Fibroblast of skin of left quadriceps (primary cell): ENCODE measurements at regions not wholly inside any gene's neighbourhood (a gene's known extent, or its start where the extent isn't known, plus 50 kb on each side); places are given as distances from the start of the nearest gene placed in this dataset.
"Not testable (repeated sequence)": the region's sequence is repeated elsewhere in the genome, so short reads cannot be mapped to it uniquely, and the experiment has no call there.

Source experiments
- DNase-seq, 2 experiments: peaks; one replicate each; pipeline ENCODE4 v3.0.0-alpha.2; 2013; ENCODE audit warnings: low read depth in 2 of 2

DNA sequence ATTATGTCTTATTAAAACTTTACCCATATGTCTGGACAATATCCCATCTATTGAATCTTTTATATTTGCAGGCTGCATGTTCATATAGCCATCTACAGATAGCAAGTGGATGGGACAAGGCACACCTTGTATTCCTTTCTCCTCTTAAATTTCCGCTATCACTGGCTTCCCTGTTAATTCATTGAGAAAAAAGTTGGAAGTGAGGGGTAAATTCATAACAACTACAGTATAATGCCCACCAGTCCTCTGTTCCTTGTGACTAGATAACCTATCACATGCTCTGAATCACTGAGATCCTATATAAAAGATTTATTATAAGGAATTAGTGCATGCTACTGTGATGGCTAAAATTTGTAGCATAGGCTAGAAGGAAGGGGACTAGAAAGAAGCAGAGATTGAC, 1005.8 kb upstream of the ATXN8OS start:
- no peak for DNase-seq

GRCh38 chr13:69094485-69094884, 1013.1 kb upstream of the ATXN8OS start:
- no peak for DNase-seq

- DNase-seq, result no peak
Measured at GRCh38 chr13:69092615-69093322, 1014.9 kb upstream of the ATXN8OS start.

GRCh38 chr13:69077267-69077666, 1030.4 kb upstream of the ATXN8OS start:
- DNase-seq, result no peak

DNA sequence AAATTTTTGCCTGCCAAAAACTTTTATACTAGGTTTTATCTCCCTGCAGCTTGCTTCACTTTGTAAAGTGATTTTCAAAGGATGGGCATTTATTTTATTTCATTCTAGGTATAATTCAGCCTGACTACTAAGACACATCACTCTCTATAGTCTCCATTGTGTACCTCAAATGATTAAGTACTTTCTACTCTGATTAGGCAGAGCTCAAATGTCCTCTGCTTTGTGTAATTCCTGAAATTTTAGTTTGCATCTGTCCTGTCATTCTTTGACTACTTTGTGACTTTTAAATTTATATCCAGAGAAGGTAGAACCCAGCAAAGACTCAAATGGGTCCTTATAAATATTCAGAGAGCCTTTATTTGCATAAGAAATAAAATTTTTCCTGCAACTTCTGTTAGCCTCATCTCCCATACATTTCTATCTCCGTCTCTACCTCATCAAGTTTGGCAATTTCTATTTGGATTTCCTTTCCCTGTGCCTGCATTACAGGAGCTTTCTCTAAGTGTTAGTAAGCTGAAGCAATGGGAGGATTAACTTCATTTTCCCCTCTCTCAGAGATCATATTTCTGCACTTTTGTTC, 1038.0 kb upstream of the ATXN8OS start:
- DNase-seq, result no peak

DNA sequence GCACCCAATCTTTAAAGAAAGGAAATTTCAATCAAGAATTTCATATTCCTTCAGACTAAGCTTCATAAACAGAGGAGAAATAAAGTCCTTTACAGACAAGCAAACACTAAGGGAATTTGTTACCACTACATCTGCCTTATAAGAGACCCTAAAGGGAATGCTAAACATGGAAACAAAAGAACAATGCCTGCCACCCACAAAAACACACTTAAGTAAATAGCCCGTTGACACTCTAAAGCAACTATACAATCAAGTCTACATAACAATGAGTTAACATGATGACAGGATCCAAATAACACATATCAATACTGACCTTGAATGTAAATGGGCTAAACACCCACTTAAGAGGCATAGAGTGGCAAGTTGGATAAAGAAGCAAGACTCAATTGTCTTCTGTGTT, 1056.9 kb upstream of the ATXN8OS start:
- DNase-seq, result no peak

DNA sequence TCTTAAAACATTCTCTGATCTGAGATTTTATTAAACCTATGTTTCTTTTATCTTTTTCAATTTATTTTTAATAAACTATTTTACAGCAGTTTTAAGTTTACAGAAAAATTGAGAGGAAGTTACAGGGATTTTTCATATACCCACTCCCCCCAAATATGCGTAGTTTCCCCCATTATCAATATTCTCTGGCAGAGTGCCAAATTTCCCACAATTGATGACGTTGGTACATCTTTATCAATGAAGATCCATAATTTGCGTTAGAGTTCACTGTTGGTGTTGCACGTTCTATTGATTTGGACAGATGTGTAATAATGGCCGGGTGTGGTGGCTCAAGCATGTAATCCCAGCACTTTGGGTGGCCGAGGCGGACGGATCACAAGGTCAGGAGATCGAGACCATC, 1063.0 kb upstream of the ATXN8OS start:
- DNase-seq, result no peak

DNA sequence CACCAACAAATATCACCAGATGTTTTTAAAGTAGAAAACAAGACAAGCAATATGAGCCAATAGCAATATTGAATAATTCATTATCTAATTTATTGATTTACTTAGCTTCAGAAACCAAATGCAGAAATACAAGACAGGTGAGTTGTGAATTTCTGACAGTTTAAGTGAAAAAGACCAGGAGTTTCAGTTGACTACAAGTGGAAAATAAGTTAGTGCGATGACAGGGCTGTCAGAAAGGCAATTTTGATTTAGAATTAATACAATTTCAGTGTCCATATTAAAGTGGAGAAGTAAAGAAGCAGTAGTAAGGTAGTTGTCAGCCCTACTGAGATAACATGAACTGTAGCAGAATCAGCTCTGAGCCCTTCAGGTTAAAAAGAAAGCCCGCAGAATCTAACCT, 1066.7 kb upstream of the ATXN8OS start:
- no peak for DNase-seq

DNA sequence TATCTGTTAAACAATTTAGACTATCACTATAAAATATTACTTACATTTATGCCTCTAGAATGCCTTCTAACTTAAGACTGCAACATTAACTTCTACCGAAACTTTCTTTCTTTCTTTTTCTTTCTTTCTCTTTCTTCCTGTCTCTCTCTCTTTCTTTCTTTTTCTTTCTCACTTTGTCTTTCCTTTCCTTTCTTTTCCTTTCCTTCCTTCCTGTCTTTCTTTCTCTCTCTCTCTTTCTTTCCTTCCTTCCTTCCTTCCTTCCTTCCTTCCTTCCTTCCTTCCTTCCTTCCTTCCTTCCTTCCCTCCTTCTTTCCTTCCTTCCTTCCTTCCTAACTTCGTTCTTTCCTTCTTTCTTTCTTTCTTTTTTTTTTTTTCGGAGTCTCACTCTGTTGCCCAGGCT, 1071.9 kb upstream of the ATXN8OS start:
- no peak for DNase-seq

- no peak for DNase-seq
Measured at GRCh38 chr13:69028936-69029335, 1078.7 kb upstream of the ATXN8OS start.

- DNase-seq, result no peak
Measured at GRCh38 chr13:69020120-69020519, 1087.5 kb upstream of the ATXN8OS start.

- DNase-seq, result not testable (repeated sequence)
Measured at GRCh38 chr13:69018173-69018572, 1089.5 kb upstream of the ATXN8OS start.

- no peak for DNase-seq
Measured at GRCh38 chr13:69010789-69011188, 1096.8 kb upstream of the ATXN8OS start.

GRCh38 chr13:69008499-69008898, 1099.1 kb upstream of the ATXN8OS start:
- no peak for DNase-seq

- DNase-seq, result no peak
Measured at GRCh38 chr13:68998056-68998455, 1109.6 kb upstream of the ATXN8OS start.

DNA sequence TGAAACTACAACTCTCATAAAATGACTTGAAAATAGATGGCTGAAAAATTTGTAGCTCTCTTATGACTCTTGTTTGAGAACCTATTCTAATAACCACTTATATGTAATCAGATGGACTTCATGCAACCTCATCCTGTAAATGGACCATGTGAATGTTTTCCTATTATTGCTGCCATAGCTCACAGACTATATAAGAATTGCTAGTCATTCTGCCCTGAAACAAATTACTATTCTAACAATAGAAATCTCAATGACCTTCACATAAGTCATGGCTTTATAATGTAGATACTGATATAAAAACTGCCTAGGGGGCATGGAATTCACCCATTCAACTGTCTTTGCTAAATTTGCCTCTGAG, 1111.0 kb upstream of the ATXN8OS start:
- DNase-seq, result no peak

DNA sequence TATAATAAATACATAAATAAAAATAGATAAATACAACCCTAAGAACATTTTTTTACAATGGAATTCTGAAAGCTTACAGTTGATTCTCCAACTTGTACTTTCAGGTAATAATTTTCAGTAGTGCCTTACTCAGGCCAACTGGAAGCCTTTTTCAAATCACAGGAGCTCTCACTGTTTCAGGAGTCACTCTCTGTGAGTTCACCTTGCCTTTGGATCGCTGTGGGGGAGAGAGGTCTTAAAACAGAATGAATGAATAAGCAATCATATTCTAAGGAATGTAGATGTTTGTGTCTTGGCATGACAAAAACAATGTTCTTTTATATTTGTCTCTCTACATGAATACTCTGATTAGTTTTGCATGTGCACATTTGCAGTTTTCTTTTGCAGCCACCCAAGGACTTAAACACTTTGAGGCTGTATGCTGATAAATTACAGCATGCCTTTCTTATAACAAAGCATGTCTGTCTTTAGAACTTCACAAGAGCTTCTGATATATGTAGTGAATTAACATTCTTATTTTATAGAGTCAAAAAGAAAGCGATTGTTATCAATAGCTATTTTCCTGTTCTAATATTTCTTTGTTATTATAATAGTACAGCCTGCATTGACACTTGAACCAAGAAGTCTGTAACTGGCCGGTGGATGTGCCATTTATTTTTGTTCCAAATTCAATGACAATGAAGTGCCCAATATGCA, 1111.5 kb upstream of the ATXN8OS start:
- no peak for DNase-seq

- no peak for DNase-seq
Measured at GRCh38 chr13:68993154-68993553, 1114.5 kb upstream of the ATXN8OS start.

GRCh38 chr13:68988176-68988575, 1119.5 kb upstream of the ATXN8OS start:
- no peak for DNase-seq

DNA sequence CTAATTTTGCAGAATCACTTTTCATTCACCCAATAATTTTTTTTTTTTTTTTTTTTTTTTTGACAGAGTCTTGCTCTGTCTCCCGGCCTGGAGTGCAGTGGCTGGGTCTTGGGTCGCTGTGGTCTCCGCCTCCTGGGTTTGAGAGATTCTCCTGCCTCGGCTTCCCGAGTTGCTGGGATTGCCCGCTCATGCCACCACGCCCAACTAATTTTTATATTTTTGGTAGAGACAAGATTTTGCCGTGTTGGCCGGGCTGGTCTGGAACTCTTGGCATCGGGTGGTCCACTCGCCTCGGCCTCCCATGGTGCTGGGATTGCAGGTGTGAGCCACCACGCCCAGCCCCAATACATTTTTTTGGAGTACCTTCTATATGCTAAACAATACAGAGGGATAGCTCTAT, 1120.0 kb upstream of the ATXN8OS start:
- DNase-seq, result no peak

DNA sequence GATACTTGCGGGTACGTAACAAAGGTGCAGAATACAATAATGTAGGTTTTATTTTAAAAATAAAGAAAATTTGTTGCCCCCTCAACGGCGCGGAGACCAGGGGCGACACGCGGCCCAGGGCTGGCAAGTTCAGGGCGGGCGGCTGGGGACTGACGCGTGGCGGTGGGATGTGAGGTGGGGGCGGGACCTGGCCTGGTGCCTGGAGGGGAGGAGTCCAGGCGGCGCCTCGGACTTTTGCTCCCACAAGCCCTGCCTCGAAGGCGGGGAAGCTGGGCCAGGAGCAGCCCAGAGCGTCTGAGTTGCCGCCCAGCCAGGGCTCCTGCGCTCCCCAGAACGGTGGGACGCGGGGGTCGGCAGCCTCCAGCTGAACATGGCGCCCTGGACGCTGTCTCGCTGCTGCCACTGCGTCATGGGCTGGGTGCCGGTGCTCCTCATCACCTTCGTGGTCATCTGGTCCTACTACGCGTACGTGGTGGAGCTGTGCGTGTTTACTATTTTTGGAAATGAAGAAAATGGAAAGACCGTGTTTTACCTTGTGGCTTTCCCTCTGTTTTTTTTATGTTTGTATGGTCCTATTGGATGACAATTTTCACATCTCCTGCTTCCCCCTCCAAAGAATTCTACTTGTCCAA, 1122.8 kb upstream of the ATXN8OS start:
- DNase-seq, result no peak

GRCh38 chr13:68982961-68983619, 1124.5 kb upstream of the ATXN8OS start:
- no peak for DNase-seq
